ENCODE measurements at regions not wholly inside any gene's neighbourhood (a gene's known extent, or its start where the extent isn't known, plus 50 kb on each side); places are given as distances from the start of the nearest gene placed in this dataset.

DNA sequence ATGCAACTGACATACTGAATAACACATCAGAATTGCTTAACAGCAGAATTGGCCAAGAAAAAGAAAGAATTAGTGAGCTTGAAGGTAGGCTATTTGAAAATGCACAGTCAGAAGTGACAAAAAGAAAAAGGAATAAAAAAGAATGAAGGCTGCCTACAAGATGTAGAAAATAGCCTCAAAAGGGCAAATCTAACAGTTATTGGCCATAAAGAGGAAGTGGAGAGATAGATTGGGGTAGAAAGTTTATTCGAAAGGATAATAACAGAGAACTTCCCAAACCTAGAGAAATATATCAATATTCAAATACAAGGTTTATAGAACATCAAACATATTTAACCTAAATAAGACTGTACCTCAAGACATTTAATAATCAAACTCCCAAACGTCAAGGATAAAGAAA, 67.5 kb downstream of the ATP6V1G3 start:
- DNase-seq (ENCODE audit: low read depth), result no peak

GRCh38 chr1:198472119-198472518, 68.4 kb downstream of the ATP6V1G3 start:
- DNase-seq (ENCODE audit: low read depth), result no peak

- DNase-seq (ENCODE audit: low read depth), result no peak
These were observed 72.6 kb downstream of the ATP6V1G3 start for GRCh38 chr1:198467907-198468306.

DNA sequence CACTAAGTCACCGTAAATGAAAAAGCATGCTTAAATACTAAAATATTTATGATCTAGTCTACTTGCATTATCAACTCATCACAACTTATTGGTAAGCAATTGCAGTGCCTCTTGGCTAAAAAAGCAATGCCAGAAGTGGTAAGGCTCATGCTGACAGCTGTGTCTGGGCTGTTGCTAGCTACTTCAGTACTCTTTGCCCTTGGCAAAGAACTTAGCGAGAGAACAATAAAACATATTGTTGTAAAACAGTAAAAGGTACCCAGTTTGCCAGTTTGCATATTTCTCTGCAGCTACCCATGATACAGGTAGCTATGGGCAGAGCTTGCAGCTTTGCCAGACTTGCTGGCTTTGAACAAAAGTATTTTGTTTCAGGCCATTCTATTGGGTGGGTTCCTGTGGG, 73.1 kb downstream of the ATP6V1G3 start:
- no peak for DNase-seq (ENCODE audit: low read depth)

- DNase-seq (ENCODE audit: low read depth), result peak; percentile 76
These were observed 75.0 kb downstream of the ATP6V1G3 start for GRCh38 chr1:198465201-198466144.

DNA sequence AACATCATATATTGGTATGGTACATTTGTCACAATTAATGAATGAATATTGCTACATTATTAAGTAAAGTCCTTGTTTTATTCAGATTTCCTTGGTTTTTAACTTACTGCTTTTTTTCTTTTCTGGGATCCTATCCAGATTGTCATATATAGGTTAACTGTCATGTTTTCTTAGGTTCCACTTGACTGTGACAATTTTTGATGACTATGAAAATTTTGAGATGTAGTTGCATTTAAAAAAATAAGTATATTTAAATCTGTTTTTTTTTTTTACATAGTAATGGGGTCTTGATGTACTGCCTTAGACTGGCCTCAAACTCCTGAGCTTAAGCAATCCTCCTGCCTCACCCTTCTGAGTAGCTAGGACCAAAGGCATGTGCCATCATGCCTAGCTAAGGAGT, 76.8 kb downstream of the ATP6V1G3 start:
- DNase-seq (ENCODE audit: low read depth), result no peak

- DNase-seq (ENCODE audit: low read depth), result peak; percentile 68
These were observed 78.0 kb downstream of the ATP6V1G3 start for GRCh38 chr1:198462365-198463019.

GRCh38 chr1:198455966-198456365, 84.5 kb downstream of the ATP6V1G3 start:
- DNase-seq (ENCODE audit: low read depth), result no peak

- peak; percentile 76 for DNase-seq (ENCODE audit: low read depth)
These were observed 90.6 kb downstream of the ATP6V1G3 start for GRCh38 chr1:198449727-198450433.

- DNase-seq (ENCODE audit: low read depth), result no peak
These were observed 91.2 kb downstream of the ATP6V1G3 start for GRCh38 chr1:198449261-198449660.

DNA sequence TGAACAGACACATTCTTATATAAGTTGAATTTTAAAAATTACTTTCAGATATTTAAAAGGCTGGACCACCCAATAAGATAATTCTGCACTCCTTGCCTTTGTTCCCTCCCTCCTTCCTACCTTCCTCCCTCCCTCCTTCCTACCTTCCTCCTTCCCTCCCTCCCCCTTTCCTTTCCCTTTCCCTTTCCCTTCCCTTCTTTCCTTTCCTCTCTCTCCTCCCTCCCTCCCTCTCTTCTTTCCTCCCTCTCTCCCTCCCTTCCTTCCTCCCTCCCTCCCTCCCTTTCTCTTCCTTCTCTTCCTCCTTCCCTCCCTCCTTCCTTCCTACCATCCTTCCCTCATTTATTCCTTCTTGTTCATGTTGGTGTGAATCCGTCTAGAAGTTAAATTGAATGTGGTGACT, 93.0 kb downstream of the ATP6V1G3 start:
- no peak for DNase-seq (ENCODE audit: low read depth)

DNA sequence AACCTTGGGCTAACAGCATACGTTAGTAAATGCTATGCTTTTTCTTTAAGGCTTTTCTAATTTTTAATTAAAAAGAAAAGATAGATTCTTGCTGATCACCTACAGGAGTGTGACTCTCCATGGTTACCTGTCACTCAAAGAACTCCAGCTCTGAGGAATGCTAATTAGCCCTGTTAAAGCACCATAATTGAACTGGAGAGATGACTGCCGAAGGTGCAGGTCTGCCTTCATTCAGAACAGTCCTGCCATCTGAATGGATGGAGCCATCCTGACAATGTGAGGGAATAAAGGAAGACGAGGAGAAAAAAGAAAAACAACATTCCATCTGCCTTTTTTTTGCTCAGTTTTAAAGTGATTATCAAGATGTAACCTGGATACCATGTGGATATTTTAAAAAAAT, 94.6 kb downstream of the ATP6V1G3 start:
- DNase-seq (ENCODE audit: low read depth), result no peak

GRCh38 chr1:198444792-198445191, 95.7 kb downstream of the ATP6V1G3 start:
- peak; percentile 90 for DNase-seq (ENCODE audit: low read depth)

DNA sequence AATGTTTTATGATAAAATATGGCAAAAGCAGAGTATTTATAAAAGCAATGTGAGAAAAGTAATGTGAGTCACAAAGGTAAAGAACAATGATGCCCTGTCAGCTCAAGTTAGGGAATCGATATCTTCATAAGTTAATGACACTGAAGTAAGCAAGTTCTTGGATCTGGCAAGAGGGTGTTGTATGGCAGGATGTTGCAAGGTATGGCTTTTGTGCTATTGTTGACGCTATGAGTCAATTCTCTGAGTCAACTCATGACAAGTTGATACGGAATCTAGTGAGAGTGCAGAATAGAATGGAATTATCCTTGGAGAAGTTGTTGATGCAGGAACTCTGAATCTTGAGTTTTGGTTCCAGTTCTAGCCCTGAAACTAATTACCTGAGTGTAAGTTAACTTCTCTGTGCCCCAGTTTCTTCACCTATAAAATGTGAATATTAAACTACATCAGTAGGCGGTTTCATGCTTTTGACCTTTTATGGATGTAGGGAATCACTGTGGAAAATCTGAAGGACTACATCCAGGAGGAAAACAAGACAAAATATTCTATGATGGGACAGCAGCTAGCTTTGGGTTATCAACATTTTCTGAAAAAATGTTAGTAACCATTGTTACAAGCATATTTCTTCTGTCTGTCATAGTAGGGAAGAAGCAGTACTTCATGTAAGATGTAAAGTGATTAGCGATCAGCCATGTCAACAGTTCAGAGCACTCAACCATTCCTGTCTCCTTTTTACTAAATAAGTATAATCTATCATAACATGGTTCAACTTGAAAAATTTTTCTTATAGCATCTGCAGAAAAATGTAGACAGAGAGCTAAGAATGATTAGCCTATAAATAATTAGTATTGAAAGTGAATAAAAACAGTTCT, 96.9 kb downstream of the ATP6V1G3 start:
- DNase-seq (ENCODE audit: low read depth), result peak; percentile 98

GRCh38 chr1:198440842-198441241, 99.6 kb downstream of the ATP6V1G3 start:
- no peak for DNase-seq (ENCODE audit: low read depth)

- peak; percentile 55 for DNase-seq (ENCODE audit: low read depth)
These were observed 103.1 kb downstream of the ATP6V1G3 start for GRCh38 chr1:198437332-198437731.

- DNase-seq (ENCODE audit: low read depth), result peak; percentile 16
These were observed 104.2 kb downstream of the ATP6V1G3 start for GRCh38 chr1:198436276-198436675.

- no peak for DNase-seq (ENCODE audit: low read depth)
These were observed 105.4 kb downstream of the ATP6V1G3 start for GRCh38 chr1:198435056-198435455.

DNA sequence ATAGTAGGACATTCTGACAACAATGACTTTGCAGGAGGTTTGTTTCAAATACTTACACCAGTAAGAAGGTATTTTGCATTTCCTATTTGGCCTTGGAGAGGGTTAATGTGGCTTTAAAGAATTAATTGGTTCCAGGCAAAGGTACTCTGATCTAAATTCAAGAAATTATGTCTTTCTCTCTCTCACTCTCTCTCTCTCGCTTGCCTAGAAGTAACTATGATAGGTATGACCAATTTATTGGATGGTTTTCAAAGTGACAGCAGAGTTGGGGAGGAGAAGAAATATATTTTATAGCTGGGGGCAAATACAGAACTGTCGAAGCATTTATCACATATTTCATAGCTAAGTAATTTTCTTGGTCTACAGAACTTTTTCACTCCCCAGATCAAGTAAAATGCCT, 116.0 kb downstream of the ATP6V1G3 start:
- no peak for DNase-seq (ENCODE audit: low read depth)

- DNase-seq (ENCODE audit: low read depth), result no peak
These were observed 116.8 kb downstream of the ATP6V1G3 start for GRCh38 chr1:198423673-198424072.

DNA sequence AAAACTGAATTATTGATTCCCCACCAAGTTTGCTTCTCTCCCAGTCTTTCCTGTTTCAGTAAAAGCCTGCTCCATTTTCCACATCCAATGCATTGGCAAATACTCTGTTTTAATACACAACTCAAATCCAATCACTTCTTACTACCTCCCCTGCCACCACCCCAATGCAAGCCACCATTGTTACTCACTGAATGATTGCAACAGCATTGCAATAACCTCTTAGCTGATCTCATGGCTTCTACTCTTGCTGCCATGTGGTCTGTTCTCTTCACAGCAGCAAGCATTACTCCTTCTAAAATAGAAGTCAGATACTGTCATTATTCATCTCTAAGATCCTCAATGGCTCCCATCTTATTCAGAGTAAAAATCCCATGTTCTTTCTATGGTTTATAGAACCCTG, 123.4 kb downstream of the ATP6V1G3 start:
- DNase-seq (ENCODE audit: low read depth), result peak; percentile 17

DNA sequence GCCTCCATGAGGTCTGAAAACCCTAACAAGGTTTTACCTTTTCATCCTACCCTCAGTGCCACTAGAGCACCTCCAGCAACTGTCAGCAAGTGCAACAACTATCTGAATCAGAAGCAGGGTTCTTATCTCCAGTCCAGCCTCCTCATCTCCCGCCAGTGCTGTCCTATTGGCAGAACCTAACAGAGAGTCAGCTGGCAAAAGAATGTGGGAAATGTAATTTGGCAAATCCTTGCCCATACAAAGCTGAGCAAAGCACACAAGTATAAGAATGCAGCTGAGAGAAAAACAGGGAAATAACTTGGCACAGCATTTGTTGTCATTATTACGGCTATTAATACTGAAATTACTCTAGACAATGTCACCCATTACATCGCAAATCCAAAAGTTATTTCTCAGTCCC, 124.2 kb downstream of the ATP6V1G3 start:
- DNase-seq (ENCODE audit: low read depth), result peak; percentile 25
